HCT116 (cell line): ENCODE measurements at regions not wholly inside any gene's neighbourhood (a gene's known extent, or its start where the extent isn't known, plus 50 kb on each side); places are given as distances from the start of the nearest gene placed in this dataset.

ENCODE experiments used
- ATAC-seq: fragments of 200-7000 bp; cut with Tn5 transposase; 2 replicates; pipeline ENCODE4 v1.9.1; 2020; ENCODE audit warnings: mild to moderate bottlenecking, moderate library complexity
- BruUV-seq: library from RNA; stranded (reverse); fragments of 400-500 nt; replicated peaks from 2 replicates; lab custom pipeline; 2021; lab: Mats Ljungman, UMichigan
- CTCF ChIA-PET: fragments of 300-600 bp; sonication (Branson Sonifier 250); formaldehyde crosslinking; loops from one replicate; lab custom pipeline; 2021; ENCODE audit warnings: antibody characterized with exemption; lab: Charles Lee
- POLR2A ChIA-PET: fragments of 300-600, 350-600 bp; sonication (Branson Sonifier 250); formaldehyde crosslinking; loops from one replicate; lab custom pipeline; 2021; ENCODE audit warnings: antibody characterized with exemption; lab: Charles Lee
- RAD21 ChIA-PET, 2 experiments: fragments of 300-600 bp; sonication (Branson Sonifier 250); formaldehyde crosslinking; loops; one replicate each; lab custom pipeline; 2023; ENCODE audit warnings: low total read pairs in 2 of 2; ENCODE audit not compliant: uncharacterized antibody in 2 of 2, unreplicated experiment in 2 of 2, low non-redundant PET in 1 of 2; lab: Charles Lee
- DNase-seq: peaks from one replicate; pipeline ENCODE4 v3.0.0-alpha.2; 2010; ENCODE audit warnings: low read depth, low spot score
- H2AFZ ChIP-seq: fragments of 200-600 bp; shearing (Covaris generic), sonication (generic); 2 replicates; pipeline ENCODE4 v1.6.1; 2017; ENCODE audit warnings: low read depth, mixed run types, mixed read lengths, antibody characterized with exemption, low read length; ENCODE audit not compliant: poor library complexity, severe bottlenecking
- H3K27ac ChIP-seq: 2 replicates; pipeline ENCODE4 v1.5.1; 2012; ENCODE audit warnings: low read depth, low read length
- H3K27me3 ChIP-seq: fragments of 200-600 bp; sonication (generic); 2 replicates; pipeline ENCODE4 v1.6.1; 2016; ENCODE audit warnings: mixed run types, low read length, mixed read lengths; ENCODE audit not compliant: insufficient read depth
- H3K36me3 ChIP-seq, 2 experiments: fragments of 200-500 bp in 1 of 2; fragments of 200-600 bp in 1 of 2; sonication (Bioruptor generic) in 1 of 2; sonication (generic) in 1 of 2; 2 replicates each; pipeline versions ENCODE4 v1.5.1 to v1.6.1; 2014 to 2016; ENCODE audit warnings: low read length in 2 of 2, inconsistent platforms in 1 of 2, mixed read lengths in 1 of 2, mixed run types in 1 of 2; ENCODE audit not compliant: insufficient read depth in 2 of 2, control insufficient read depth in 1 of 2
- H3K4me1 ChIP-seq, 2 experiments: fragments of 200-600 bp in 1 of 2; sonication (generic) in 1 of 2; 2 replicates each; pipeline versions ENCODE4 v1.5.1 to v1.6.1; 2012 to 2017; ENCODE audit warnings: low read length in 2 of 2, inconsistent platforms in 1 of 2, mild to moderate bottlenecking in 1 of 2, mixed read lengths in 1 of 2, mixed run types in 1 of 2, moderate library complexity in 1 of 2; ENCODE audit not compliant: insufficient read depth in 2 of 2, control insufficient read depth in 1 of 2
- H3K4me2 ChIP-seq: fragments of 200-600 bp; sonication (generic); 2 replicates; pipeline ENCODE4 v1.6.1; 2017; ENCODE audit warnings: mixed run types, low read length, mixed read lengths
- H3K4me3 ChIP-seq, 2 experiments: fragments of 200-600 bp in 1 of 2; sonication (generic) in 1 of 2; replicated peaks in 1 of 2; 2 replicates each; pipeline ENCODE4 v1.5.1; 2011 to 2016; ENCODE audit warnings: low read length in 2 of 2, control low read depth in 1 of 2, low read depth in 1 of 2, mild to moderate bottlenecking in 1 of 2, mixed read lengths in 1 of 2, mixed run types in 1 of 2
- H3K79me2 ChIP-seq: fragments of 200-600 bp; sonication (generic); 2 replicates; pipeline ENCODE4 v1.6.1; 2017; ENCODE audit warnings: mild to moderate bottlenecking, mixed run types, low read length, moderate library complexity, mixed read lengths; ENCODE audit not compliant: insufficient read depth
- H3K9ac ChIP-seq: fragments of 200-600 bp; sonication (generic); 2 replicates; pipeline ENCODE4 v1.6.1; 2016; ENCODE audit warnings: low read length, mixed read lengths
- H3K9me2 ChIP-seq: fragments of 200-600 bp; sonication (generic), shearing (Covaris generic); 2 replicates; pipeline ENCODE4 v1.6.1; 2017; ENCODE audit warnings: mixed run types, mild to moderate bottlenecking, moderate library complexity; ENCODE audit not compliant: insufficient read depth
- H3K9me3 ChIP-seq, 2 experiments: fragments of 200-500 bp in 1 of 2; fragments of 200-600 bp in 1 of 2; sonication (Bioruptor generic) in 1 of 2; sonication (generic) in 1 of 2; 2 replicates each; pipeline ENCODE4 v1.6.1; 2014 to 2017; ENCODE audit warnings: low read length in 2 of 2, mixed read lengths in 2 of 2, inconsistent platforms in 1 of 2, low read depth in 1 of 2, mild to moderate bottlenecking in 1 of 2, mixed run types in 1 of 2, moderate library complexity in 1 of 2; ENCODE audit not compliant: control insufficient read depth in 1 of 2, insufficient read depth in 1 of 2
- H4K20me1 ChIP-seq: fragments of 200-600 bp; sonication (generic), shearing (Covaris generic); 2 replicates; pipeline ENCODE4 v1.6.1; 2017; ENCODE audit warnings: mixed run types, mild to moderate bottlenecking, moderate library complexity; ENCODE audit not compliant: insufficient read depth
- CEBPB ChIP-seq: IDR thresholded peaks from 2 replicates; pipeline ENCODE4 v1.6.1; 2012; ENCODE audit warnings: low read depth
- EGR1 ChIP-seq: IDR thresholded peaks from 2 replicates; pipeline ENCODE4 v1.6.1; 2012; ENCODE audit warnings: low read depth
- EZH2 ChIP-seq: fragments of 200-600 bp; sonication (generic); IDR thresholded peaks from 2 replicates; pipeline ENCODE4 v1.6.1; 2017; ENCODE audit warnings: antibody characterized with exemption, mixed run types
- FOSL1 ChIP-seq: IDR thresholded peaks from 2 replicates; pipeline ENCODE4 v1.6.1; 2012; ENCODE audit warnings: low read depth
- RAD21 ChIP-seq: IDR thresholded peaks from 2 replicates; pipeline ENCODE4 v1.6.1; 2012; ENCODE audit warnings: low read depth, mild to moderate bottlenecking
- SP1 ChIP-seq: IDR thresholded peaks from 2 replicates; pipeline ENCODE4 v1.6.1; 2012; ENCODE audit warnings: low read depth
- SRF ChIP-seq: IDR thresholded peaks from 2 replicates; pipeline ENCODE4 v1.6.1; 2012; ENCODE audit warnings: low read depth
- TCF7L2 ChIP-seq: IDR thresholded peaks from 2 replicates; pipeline ENCODE4 v1.7.0; 2011; ENCODE audit warnings: borderline replicate concordance, inconsistent platforms; ENCODE audit not compliant: insufficient read depth, insufficient read length; ENCODE audit errors: extremely low read depth
- YY1 ChIP-seq: IDR thresholded peaks from 2 replicates; pipeline ENCODE4 v1.6.1; 2011; ENCODE audit warnings: low read length, low read depth, moderate library complexity, mild to moderate bottlenecking; ENCODE audit not compliant: insufficient replicate concordance; ENCODE audit errors: extremely low read depth
- intact Hi-C: fragments of 100-400 bp; cut with micrococcal nuclease; formaldehyde crosslinking; loops from 2 replicates; pipeline ENCODE4 v1.10.0; 2022
- TF ChIP-seq, protein P1 (sequence below): IDR thresholded peaks from 2 replicates; pipeline ENCODE4 v1.6.1; 2012; ENCODE audit warnings: low read depth
- TF ChIP-seq, protein P2 (sequence below): IDR thresholded peaks from 2 replicates; pipeline ENCODE4 v1.6.1; 2012

DNA sequence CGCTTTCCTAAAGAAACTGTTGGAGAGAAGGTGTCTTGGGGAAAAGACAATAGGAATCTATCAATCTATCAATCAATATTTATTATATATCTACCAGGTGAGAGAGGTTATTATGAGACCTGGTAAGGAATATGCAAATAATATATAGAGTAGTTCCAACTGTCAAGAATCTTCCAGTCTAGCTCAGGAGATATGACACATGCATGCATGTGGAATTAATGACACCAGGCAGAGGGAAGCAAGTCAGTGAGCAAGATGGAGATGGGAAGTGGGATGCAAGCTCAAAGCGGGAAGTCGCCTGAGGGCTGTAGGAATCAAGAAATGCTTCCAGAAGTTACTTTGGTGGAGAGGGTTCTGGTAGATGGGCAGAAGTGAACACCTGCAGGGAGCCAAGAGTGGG lies 187.4 kb upstream of the NRP1 start:
- Histone ChIP-seq H4K20me1 (no peaks in the 10 kb centered on the region), H3K79me2 (no peaks in the 10 kb centered on the region), H3K27me3 (peaks cover 11% of the 10 kb centered on the region; the same call in 1 of the 2 replicates), H3K4me1 (no peaks in the 10 kb centered on the region), H3K4me3 (no peak overlapping the region), H3K9me3 (no peaks in the 10 kb centered on the region), H2AFZ (no peak overlapping the region), H3K27ac (no peak overlapping the region), H3K9ac (no peak overlapping the region), H3K36me3 (no peaks in the 10 kb centered on the region), H3K9me2 (no peaks in the 10 kb centered on the region), H3K4me2 (no peak overlapping the region)
- RAD21 ChIA-PET = no interaction called here
- BruUV-seq = no TSS peak
- intact Hi-C loops = no loop called here
- ATAC-seq (no peak), DNase-seq (no peak)
- POLR2A ChIA-PET = no interaction called here
- CTCF ChIA-PET = no interaction called here
- TF ChIP-seq, protein P1, sequence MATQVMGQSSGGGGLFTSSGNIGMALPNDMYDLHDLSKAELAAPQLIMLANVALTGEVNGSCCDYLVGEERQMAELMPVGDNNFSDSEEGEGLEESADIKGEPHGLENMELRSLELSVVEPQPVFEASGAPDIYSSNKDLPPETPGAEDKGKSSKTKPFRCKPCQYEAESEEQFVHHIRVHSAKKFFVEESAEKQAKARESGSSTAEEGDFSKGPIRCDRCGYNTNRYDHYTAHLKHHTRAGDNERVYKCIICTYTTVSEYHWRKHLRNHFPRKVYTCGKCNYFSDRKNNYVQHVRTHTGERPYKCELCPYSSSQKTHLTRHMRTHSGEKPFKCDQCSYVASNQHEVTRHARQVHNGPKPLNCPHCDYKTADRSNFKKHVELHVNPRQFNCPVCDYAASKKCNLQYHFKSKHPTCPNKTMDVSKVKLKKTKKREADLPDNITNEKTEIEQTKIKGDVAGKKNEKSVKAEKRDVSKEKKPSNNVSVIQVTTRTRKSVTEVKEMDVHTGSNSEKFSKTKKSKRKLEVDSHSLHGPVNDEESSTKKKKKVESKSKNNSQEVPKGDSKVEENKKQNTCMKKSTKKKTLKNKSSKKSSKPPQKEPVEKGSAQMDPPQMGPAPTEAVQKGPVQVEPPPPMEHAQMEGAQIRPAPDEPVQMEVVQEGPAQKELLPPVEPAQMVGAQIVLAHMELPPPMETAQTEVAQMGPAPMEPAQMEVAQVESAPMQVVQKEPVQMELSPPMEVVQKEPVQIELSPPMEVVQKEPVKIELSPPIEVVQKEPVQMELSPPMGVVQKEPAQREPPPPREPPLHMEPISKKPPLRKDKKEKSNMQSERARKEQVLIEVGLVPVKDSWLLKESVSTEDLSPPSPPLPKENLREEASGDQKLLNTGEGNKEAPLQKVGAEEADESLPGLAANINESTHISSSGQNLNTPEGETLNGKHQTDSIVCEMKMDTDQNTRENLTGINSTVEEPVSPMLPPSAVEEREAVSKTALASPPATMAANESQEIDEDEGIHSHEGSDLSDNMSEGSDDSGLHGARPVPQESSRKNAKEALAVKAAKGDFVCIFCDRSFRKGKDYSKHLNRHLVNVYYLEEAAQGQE = no peak
- TF ChIP-seq TCF7L2 (no peak), CEBPB (no peak), RAD21 (no peak), SRF (no peak), EZH2 (no peak)

DNA sequence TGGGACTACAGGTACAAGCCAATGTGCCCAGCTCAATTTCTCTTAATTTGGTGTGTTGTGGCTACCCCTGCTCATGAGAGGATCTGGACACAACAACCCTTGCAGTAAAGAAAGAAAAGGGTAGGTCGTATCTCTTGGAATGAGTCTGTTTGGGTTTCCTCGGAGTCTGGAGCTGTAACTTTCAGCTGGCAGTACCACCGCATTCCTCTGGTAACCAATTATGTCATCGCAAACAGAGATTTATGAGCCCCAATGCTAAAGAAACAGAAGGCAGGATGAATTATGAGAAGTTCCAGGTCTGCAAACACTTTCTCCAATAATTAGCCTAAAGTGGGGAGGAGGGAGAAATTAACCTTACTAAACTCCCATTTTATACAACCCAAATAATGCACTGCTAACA lies 186.6 kb upstream of the NRP1 start:
- Histone ChIP-seq H2AFZ (no peak overlapping the region), H3K9me2 (no peaks in the 10 kb centered on the region), H3K4me3 (no peak overlapping the region), H3K4me2 (no peak overlapping the region), H3K27me3 (peaks cover 11% of the 10 kb centered on the region; the same call in 1 of the 2 replicates), H3K36me3 (no peaks in the 10 kb centered on the region), H3K9me3 (no peaks in the 10 kb centered on the region), H3K4me1 (no peaks in the 10 kb centered on the region), H4K20me1 (no peaks in the 10 kb centered on the region), H3K79me2 (no peaks in the 10 kb centered on the region), H3K9ac (no peak overlapping the region), H3K27ac (no peak overlapping the region)
- intact Hi-C loops = no loop called here
- ChIA-PET POLR2A (no interaction called here), RAD21 (no interaction called here), CTCF (no interaction called here)
- ATAC-seq (no peak), DNase-seq (no peak)
- BruUV-seq = no TSS peak
- no peak for TF ChIP-seq SP1
- TF ChIP-seq, protein P2, sequence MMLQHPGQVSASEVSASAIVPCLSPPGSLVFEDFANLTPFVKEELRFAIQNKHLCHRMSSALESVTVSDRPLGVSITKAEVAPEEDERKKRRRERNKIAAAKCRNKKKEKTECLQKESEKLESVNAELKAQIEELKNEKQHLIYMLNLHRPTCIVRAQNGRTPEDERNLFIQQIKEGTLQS = no peak
- TF ChIP-seq YY1 = no peak
- TF ChIP-seq, protein P1 = no peak
- TF ChIP-seq FOSL1 = no peak
- no peak for TF ChIP-seq EGR1
- no peak for TF ChIP-seq EZH2
